ENCODE measurements at regions not wholly inside any gene's neighbourhood (a gene's known extent, or its start where the extent isn't known, plus 50 kb on each side); places are given as distances from the start of the nearest gene placed in this dataset.

GRCh38 chr4:114085611-114086345 lies 106.3 kb upstream of the ARSJ start:
- in situ Hi-C loops (cut with MboI; ENCODE audit: low sequenced_read_pairs in 4 of 4) (no loop called here), intact Hi-C loops (cut with DNase I; ENCODE audit: low total_unique reads) (no loop called here)
- Histone ChIP-seq H3K36me3 (no peaks in the 10 kb centered on the region), H3K9me3 (no peaks in the 10 kb centered on the region), H3K27ac (no peak overlapping the region), H3K4me3 (no peak overlapping the region), H3K4me1 (no peaks in the 10 kb centered on the region), H3K27me3 (no peaks in the 10 kb centered on the region)
- DNase-seq (no peak), ATAC-seq (no peak)
- TF ChIP-seq CTCF (IDR thresholded peaks at IDR 0.05 in 4 of 5, conservative IDR thresholded peaks at IDR 0.05 in 1 of 5) = no peak
- TF ChIP-seq POLR2A (IDR thresholded peaks at IDR 0.05) = no peak

- in situ Hi-C loops (cut with MboI; ENCODE audit: low sequenced_read_pairs in 4 of 4) = no loop called here
- no peaks in the 10 kb centered on the region for H3K9me3 ChIP-seq
- no peak for ATAC-seq
- intact Hi-C loops (cut with DNase I; ENCODE audit: low total_unique reads) = no loop called here
- H3K4me1 ChIP-seq = no peaks in the 10 kb centered on the region
- no peak overlapping the region for H3K4me3 ChIP-seq
- H3K27me3 ChIP-seq = no peaks in the 10 kb centered on the region
- TF ChIP-seq POLR2A (IDR thresholded peaks at IDR 0.05) = no peak
- TF ChIP-seq CTCF (IDR thresholded peaks at IDR 0.05 in 4 of 5, conservative IDR thresholded peaks at IDR 0.05 in 1 of 5) = no peak
- H3K36me3 ChIP-seq = no peaks in the 10 kb centered on the region
- no peak for DNase-seq
- H3K27ac ChIP-seq = no peak overlapping the region
Measured at GRCh38 chr4:114087596-114088230, 108.3 kb upstream of the ARSJ start.

- no peaks in the 10 kb centered on the region for H3K27me3 ChIP-seq
- intact Hi-C loops (cut with DNase I; ENCODE audit: low total_unique reads) (no loop called here), in situ Hi-C loops (cut with MboI; ENCODE audit: low sequenced_read_pairs in 4 of 4) (no loop called here)
- H3K9me3 ChIP-seq = no peaks in the 10 kb centered on the region
- no peaks in the 10 kb centered on the region for H3K4me1 ChIP-seq
- no peak overlapping the region for H3K27ac ChIP-seq
- ATAC-seq (no peak), DNase-seq (no peak)
- no peak overlapping the region for H3K4me3 ChIP-seq
- no peaks in the 10 kb centered on the region for H3K36me3 ChIP-seq
- TF ChIP-seq CTCF (IDR thresholded peaks at IDR 0.05 in 4 of 5, conservative IDR thresholded peaks at IDR 0.05 in 1 of 5) (no peak), POLR2A (IDR thresholded peaks at IDR 0.05) (no peak)
Measured at GRCh38 chr4:114088481-114088880, 109.0 kb upstream of the ARSJ start.

GRCh38 chr4:114091546-114091945 lies 112.1 kb upstream of the ARSJ start:
- in situ Hi-C loops (cut with MboI; ENCODE audit: low sequenced_read_pairs in 4 of 4) = no loop called here

More at GRCh38 chr4:114091546-114091945, 112.1 kb upstream of the ARSJ start:
- Histone ChIP-seq H3K9me3 (no peaks in the 10 kb centered on the region), H3K27ac (no peak overlapping the region), H3K27me3 (no peaks in the 10 kb centered on the region), H3K4me1 (no peaks in the 10 kb centered on the region), H3K36me3 (no peaks in the 10 kb centered on the region), H3K4me3 (no peak overlapping the region)
- TF ChIP-seq CTCF (IDR thresholded peaks at IDR 0.05 in 4 of 5, conservative IDR thresholded peaks at IDR 0.05 in 1 of 5) = no peak
- no peak for TF ChIP-seq POLR2A (IDR thresholded peaks at IDR 0.05)
- no peak for ATAC-seq
- intact Hi-C loops (cut with DNase I; ENCODE audit: low total_unique reads) = no loop called here
- no peak for DNase-seq

All from gastrocnemius medialis (tissue), 4 donors.